Astrocyte (in vitro differentiated cells and primary cell): ENCODE measurements at regions not wholly inside any gene's neighbourhood (a gene's known extent, or its start where the extent isn't known, plus 50 kb on each side); places are given as distances from the start of the nearest gene placed in this dataset.

ENCODE experiments used
- DNase-seq: peaks from one replicate; pipeline ENCODE4 v3.0.0-alpha.2; 2010; ENCODE audit warnings: low read depth
- FAIRE-seq: peaks from 2 replicates; lab custom pipeline; 2011; peaks lifted over from hg19 to GRCh38; lab: Jason Lieb, UNC
- H2AFZ ChIP-seq: 2 replicates; pipeline ENCODE4 v1.6.0; 2012; ENCODE audit warnings: low read depth, low read length, inconsistent platforms
- H3K27ac ChIP-seq: 2 replicates; pipeline ENCODE4 v1.5.1; 2011; ENCODE audit warnings: low read depth, low read length, inconsistent platforms
- H3K27me3 ChIP-seq: 2 replicates; pipeline ENCODE4 v1.6.0; 2011; ENCODE audit warnings: low read length, inconsistent platforms; ENCODE audit not compliant: insufficient read depth
- H3K36me3 ChIP-seq: 2 replicates; pipeline ENCODE4 v1.5.1; 2011; ENCODE audit warnings: low read length, inconsistent platforms; ENCODE audit not compliant: insufficient read depth
- H3K4me1 ChIP-seq: 2 replicates; pipeline ENCODE4 v1.5.1; 2011; ENCODE audit warnings: low read length, inconsistent platforms; ENCODE audit not compliant: insufficient read depth
- H3K4me2 ChIP-seq: 2 replicates; pipeline ENCODE4 v1.6.0; 2012; ENCODE audit warnings: low read length, inconsistent platforms
- H3K4me3 ChIP-seq: 2 replicates; pipeline ENCODE4 v1.5.1; 2011; ENCODE audit warnings: low read depth, mild to moderate bottlenecking, low read length, inconsistent platforms; ENCODE audit not compliant: insufficient read depth
- H3K79me2 ChIP-seq: 2 replicates; pipeline ENCODE4 v1.6.0; 2012; ENCODE audit warnings: mild to moderate bottlenecking, low read length, inconsistent platforms; ENCODE audit not compliant: insufficient read depth
- H3K9ac ChIP-seq: 2 replicates; pipeline ENCODE4 v1.6.0; 2012; ENCODE audit warnings: mild to moderate bottlenecking, low read length, inconsistent platforms
- H3K9me3 ChIP-seq: 2 replicates; pipeline ENCODE4 v1.5.1; 2012; ENCODE audit warnings: low read depth, mild to moderate bottlenecking, low read length, inconsistent platforms; ENCODE audit not compliant: insufficient read depth
- H4K20me1 ChIP-seq: 2 replicates; pipeline ENCODE4 v1.6.0; 2012; ENCODE audit warnings: low read length, inconsistent platforms; ENCODE audit not compliant: insufficient read depth
- H3K27ac Mint-ChIP-seq: one replicate; pipeline ENCODE4 v1.8.0; 2021; ENCODE audit warnings: mild to moderate bottlenecking, mixed read lengths; ENCODE audit not compliant: unreplicated experiment
- H3K27me3 Mint-ChIP-seq: one replicate; pipeline ENCODE4 v1.8.0; 2021; ENCODE audit warnings: low read depth, mixed read lengths; ENCODE audit not compliant: unreplicated experiment
- H3K36me3 Mint-ChIP-seq: one replicate; pipeline ENCODE4 v1.8.0; 2021; ENCODE audit warnings: low read depth, mixed read lengths; ENCODE audit not compliant: unreplicated experiment
- H3K4me1 Mint-ChIP-seq: one replicate; pipeline ENCODE4 v1.8.0; 2021; ENCODE audit warnings: low read depth, mixed read lengths; ENCODE audit not compliant: unreplicated experiment
- H3K4me3 Mint-ChIP-seq: one replicate; pipeline ENCODE4 v1.8.0; 2021; ENCODE audit warnings: mild to moderate bottlenecking, moderate library complexity, mixed read lengths; ENCODE audit not compliant: unreplicated experiment
- H3K9me3 Mint-ChIP-seq: one replicate; pipeline ENCODE4 v1.8.0; 2021; ENCODE audit warnings: mild to moderate bottlenecking, mixed read lengths; ENCODE audit not compliant: unreplicated experiment
- CTCF ChIP-seq: IDR thresholded peaks from 2 replicates; pipeline ENCODE4 v1.5.1; 2011; ENCODE audit warnings: low read depth, mild to moderate bottlenecking, inconsistent platforms, low read length, moderate library complexity; ENCODE audit not compliant: insufficient read depth
- EZH2 ChIP-seq: IDR thresholded peaks from 2 replicates; pipeline ENCODE4 v1.6.1; 2012; ENCODE audit warnings: mild to moderate bottlenecking, low read length, inconsistent platforms; ENCODE audit not compliant: insufficient read depth

- H3K27ac Mint-ChIP-seq: no peak overlapping the region
- H3K27ac ChIP-seq: no peak overlapping the region
- no peak overlapping the region for H2AFZ ChIP-seq
- no peaks in the 10 kb centered on the region for H3K4me1 ChIP-seq
- no peak for FAIRE-seq
- no peak overlapping the region for H3K4me3 Mint-ChIP-seq
- no peaks in the 10 kb centered on the region for H3K79me2 ChIP-seq
- TF ChIP-seq EZH2 (no peak), CTCF (no peak)
- no peaks in the 10 kb centered on the region for H3K36me3 Mint-ChIP-seq
- no peak overlapping the region for H3K4me2 ChIP-seq
- no peak overlapping the region for H3K9ac ChIP-seq
- no peaks in the 10 kb centered on the region for H3K27me3 Mint-ChIP-seq
- no peaks in the 10 kb centered on the region for H3K36me3 ChIP-seq
- no peaks in the 10 kb centered on the region for H3K27me3 ChIP-seq
- H3K9me3 Mint-ChIP-seq: no peaks in the 10 kb centered on the region
- H3K4me3 ChIP-seq: no peak overlapping the region
- peaks cover 2% of the 10 kb centered on the region for H3K9me3 ChIP-seq
- H3K4me1 Mint-ChIP-seq: no peaks in the 10 kb centered on the region
- no peaks in the 10 kb centered on the region for H4K20me1 ChIP-seq
- DNase-seq: no peak
Observed at GRCh38 chr11:98358551-98358950, 662.2 kb upstream of the CNTN5 start.

GRCh38 chr11:98365190-98365589 is 655.6 kb upstream of the CNTN5 start:
- Histone ChIP-seq H3K4me2 (no peak overlapping the region), H3K9ac (no peak overlapping the region), H3K4me1 (no peaks in the 10 kb centered on the region), H3K36me3 (no peaks in the 10 kb centered on the region), H3K9me3 (no peaks in the 10 kb centered on the region), H3K27ac (no peak overlapping the region), H2AFZ (no peak overlapping the region), H3K79me2 (no peaks in the 10 kb centered on the region), H3K4me3 (no peak overlapping the region), H4K20me1 (no peaks in the 10 kb centered on the region), H3K27me3 (no peaks in the 10 kb centered on the region)
- no peaks in the 10 kb centered on the region for H3K36me3 Mint-ChIP-seq
- no peaks in the 10 kb centered on the region for H3K27me3 Mint-ChIP-seq
- DNase-seq (no peak), FAIRE-seq (no peak)
- H3K4me3 Mint-ChIP-seq: no peak overlapping the region
- no peak overlapping the region for H3K27ac Mint-ChIP-seq
- no peaks in the 10 kb centered on the region for H3K4me1 Mint-ChIP-seq
- TF ChIP-seq EZH2 (no peak), CTCF (no peak)
- H3K9me3 Mint-ChIP-seq: no peaks in the 10 kb centered on the region

GRCh38 chr11:98365941-98366340 is 654.8 kb upstream of the CNTN5 start:
- H3K36me3 ChIP-seq: no peaks in the 10 kb centered on the region
- H3K27ac Mint-ChIP-seq: no peak overlapping the region
- FAIRE-seq: no peak

More at GRCh38 chr11:98365941-98366340, 654.8 kb upstream of the CNTN5 start:
- H3K4me2 ChIP-seq: no peak overlapping the region
- H3K4me1 Mint-ChIP-seq: no peaks in the 10 kb centered on the region
- no peak overlapping the region for H2AFZ ChIP-seq
- H3K9me3 ChIP-seq: no peaks in the 10 kb centered on the region
- TF ChIP-seq EZH2 (no peak), CTCF (no peak)
- H3K27me3 ChIP-seq: no peaks in the 10 kb centered on the region
- H4K20me1 ChIP-seq: no peaks in the 10 kb centered on the region
- H3K36me3 Mint-ChIP-seq: no peaks in the 10 kb centered on the region
- no peak overlapping the region for H3K4me3 Mint-ChIP-seq
- H3K4me3 ChIP-seq: no peak overlapping the region
- DNase-seq: no peak
- no peaks in the 10 kb centered on the region for H3K79me2 ChIP-seq
- H3K9me3 Mint-ChIP-seq: no peaks in the 10 kb centered on the region
- H3K4me1 ChIP-seq: no peaks in the 10 kb centered on the region
- H3K9ac ChIP-seq: no peak overlapping the region
- no peaks in the 10 kb centered on the region for H3K27me3 Mint-ChIP-seq
- H3K27ac ChIP-seq: no peak overlapping the region
